ENCODE measurements at regions not wholly inside any gene's neighbourhood (a gene's known extent, or its start where the extent isn't known, plus 50 kb on each side); places are given as distances from the start of the nearest gene placed in this dataset.

GRCh38 chr9:26142631-26143030 is 464.4 kb upstream of the TUSC1 start (continued):
- TF ChIP-seq IRF3 (IDR thresholded peaks at IDR 0.05; ENCODE audit: low read depth, low read length) (no peak), SMC3 (IDR thresholded peaks at IDR 0.05; ENCODE audit: low read depth, low read length) (no peak), GABPA (IDR thresholded peaks at IDR 0.05; ENCODE audit: low read depth) (no peak), TCF12 (IDR thresholded peaks at IDR 0.05) (no peak), NRF1 (IDR thresholded peaks at IDR 0.05; ENCODE audit: low read depth, low read length) (no peak), FOXJ3 (CRISPR knock-in tag; IDR thresholded peaks at IDR 0.05) (no peak)

- Histone ChIP-seq H3K9me2 (no peaks in the 10 kb centered on the region), H3K4me3 (ENCODE audit: low read depth in 2 of 2, low read length in 1 of 2) (no peak overlapping the region), H3K79me2 (ENCODE audit: insufficient read depth) (no peaks in the 10 kb centered on the region), H3K4me1 (ENCODE audit: control insufficient read depth in 1 of 2, insufficient read depth in 2 of 2, low read depth in 1 of 2, low read length in 1 of 2) (no peaks in the 10 kb centered on the region), H3K9me3 (no peaks in the 10 kb centered on the region), H3K27ac (ENCODE audit: low read depth in 2 of 2, low read length in 1 of 2) (no peak overlapping the region), H4K20me1 (ENCODE audit: insufficient read depth) (no peaks in the 10 kb centered on the region), H3K9ac (no peak overlapping the region), H2AFZ (ENCODE audit: low read depth) (no peak overlapping the region), H3K4me2 (no peak overlapping the region), H3K36me3 (replicated peaks in 1 of 2; ENCODE audit: control insufficient read depth in 1 of 2, insufficient read depth in 2 of 2, low read length in 1 of 2) (no peaks in the 10 kb centered on the region), H3F3A (replicated peaks; ENCODE audit: insufficient read depth) (no peaks in the 10 kb centered on the region), H3K27me3 (ENCODE audit: insufficient read depth) (no peaks in the 10 kb centered on the region)
- 83% methylated on average over 5 of the region's 5 CpGs for WGBS (ENCODE audit: low lambda C conversion rate)
- POLR2A ChIA-PET, result no interaction called here
- DNase-seq, result no peak
- CTCF ChIA-PET, result interaction anchor here (1.1 to 1.2 kb wide), 2 partner anchors 13 to 17 kb away, joined by 3 read pairs; no protein-coding TSS in a partner anchor
- TF ChIP-seq RAD21 (IDR thresholded peaks at IDR 0.05; ENCODE audit: low read length), result no peak
- no peak for TF ChIP-seq CTCF (IDR thresholded peaks at IDR 0.05)
Observed at GRCh38 chr9:26142201-26142600, 464.0 kb upstream of the TUSC1 start.

- H3K27me3 ChIP-seq (ENCODE audit: insufficient read depth), result no peaks in the 10 kb centered on the region
- H3K79me2 ChIP-seq (ENCODE audit: insufficient read depth), result no peaks in the 10 kb centered on the region
- no peak overlapping the region for H3K27ac ChIP-seq (ENCODE audit: low read depth in 2 of 2, low read length in 1 of 2)
- ChIA-PET CTCF (no interaction called here), POLR2A (no interaction called here)
- H3K36me3 ChIP-seq (replicated peaks in 1 of 2; ENCODE audit: control insufficient read depth in 1 of 2, insufficient read depth in 2 of 2, low read length in 1 of 2), result no peaks in the 10 kb centered on the region
- H3K9ac ChIP-seq, result no peak overlapping the region
- H3F3A ChIP-seq (replicated peaks; ENCODE audit: insufficient read depth), result no peaks in the 10 kb centered on the region
- no peaks in the 10 kb centered on the region for H3K9me3 ChIP-seq
- no peaks in the 10 kb centered on the region for H3K4me1 ChIP-seq (ENCODE audit: control insufficient read depth in 1 of 2, insufficient read depth in 2 of 2, low read depth in 1 of 2, low read length in 1 of 2)
- no peak for DNase-seq
- WGBS (ENCODE audit: low lambda C conversion rate), result 71% methylated on average over 1 of the region's 1 CpG
- H2AFZ ChIP-seq (ENCODE audit: low read depth), result no peak overlapping the region
- no peak overlapping the region for H3K4me2 ChIP-seq
- no peaks in the 10 kb centered on the region; the same call in 1 of the 2 replicates for H3K9me2 ChIP-seq
- TF ChIP-seq ZBTB33 (IDR thresholded peaks at IDR 0.05; ENCODE audit: borderline replicate concordance, low read depth) (no peak), REST (IDR thresholded peaks at IDR 0.05; ENCODE audit: low read depth, low read length) (no peak), SIN3A (IDR thresholded peaks at IDR 0.05; ENCODE audit: borderline replicate concordance, low read depth, low read length) (no peak), FOXM1 (IDR thresholded peaks at IDR 0.05; ENCODE audit: low read depth) (no peak), TAF1 (IDR thresholded peaks at IDR 0.05; ENCODE audit: borderline replicate concordance, low read depth, low read length) (no peak), IRF3 (IDR thresholded peaks at IDR 0.05; ENCODE audit: low read depth, low read length) (no peak), EZH2phosphoT487 (IDR thresholded peaks at IDR 0.05; ENCODE audit: borderline replicate concordance, low read depth) (no peak), FOXJ3 (CRISPR knock-in tag; IDR thresholded peaks at IDR 0.05) (no peak), FOSL2 (IDR thresholded peaks at IDR 0.05; ENCODE audit: borderline replicate concordance, low read depth) (no peak)
- no peak overlapping the region for H3K4me3 ChIP-seq (ENCODE audit: low read depth in 2 of 2, low read length in 1 of 2)
- H4K20me1 ChIP-seq (ENCODE audit: insufficient read depth), result no peaks in the 10 kb centered on the region
Observed at GRCh38 chr9:26133537-26133936, 455.3 kb upstream of the TUSC1 start.

Data from SK-N-SH (cell line).